Activated CD4-positive, alpha-beta T cell treated with anti-CD3 and anti-CD28 coated beads for 1 hour (primary cell): ENCODE measurements at regions not wholly inside any gene's neighbourhood (a gene's known extent, or its start where the extent isn't known, plus 50 kb on each side); places are given as distances from the start of the nearest gene placed in this dataset.
"Not testable (repeated sequence)": the region's sequence is repeated elsewhere in the genome, so short reads cannot be mapped to it uniquely, and the experiment has no call there.

Experiments
- DNase-seq: peaks from one replicate; pipeline ENCODE4 v3.0.0-alpha.2; 2020

DNA sequence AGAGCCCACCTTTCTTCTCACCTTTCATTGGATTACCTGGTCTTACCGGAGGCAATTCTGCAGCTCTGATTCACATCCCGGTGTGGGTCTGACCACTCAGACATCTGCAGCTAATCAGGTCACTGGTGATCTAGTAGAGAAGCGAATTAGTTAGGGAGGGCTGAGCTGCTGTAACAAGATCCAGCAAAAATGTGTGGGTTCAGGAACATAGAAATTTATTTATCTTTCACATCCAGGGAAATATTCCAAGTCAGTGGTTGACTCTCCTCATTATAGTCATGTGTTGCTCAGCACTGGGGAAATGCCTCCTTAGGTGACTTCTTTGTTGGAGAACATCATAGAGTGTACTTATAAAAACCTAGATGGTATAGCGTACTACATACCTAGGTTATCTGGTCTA, 218.7 kb upstream of the PELI2 start:
- no peak for DNase-seq

DNA sequence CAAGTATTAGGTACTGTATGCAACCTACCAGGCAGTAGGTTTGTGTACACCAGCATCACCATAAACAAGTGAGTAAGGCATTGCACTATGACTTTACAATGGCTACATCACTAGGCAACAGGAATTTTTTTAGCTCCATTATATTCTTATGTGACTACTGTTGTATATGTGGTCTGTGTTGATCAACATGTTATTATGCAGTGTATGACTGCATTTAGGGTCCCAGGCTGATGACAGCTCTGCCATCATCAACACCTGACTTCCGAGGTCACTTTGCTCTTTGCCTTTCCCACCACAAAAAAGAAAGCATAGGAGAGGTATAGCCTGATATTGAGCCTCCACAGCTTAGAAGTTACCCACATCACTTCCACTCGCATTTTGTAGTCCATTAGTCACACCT, 217.5 kb upstream of the PELI2 start:
- DNase-seq: no peak

DNA sequence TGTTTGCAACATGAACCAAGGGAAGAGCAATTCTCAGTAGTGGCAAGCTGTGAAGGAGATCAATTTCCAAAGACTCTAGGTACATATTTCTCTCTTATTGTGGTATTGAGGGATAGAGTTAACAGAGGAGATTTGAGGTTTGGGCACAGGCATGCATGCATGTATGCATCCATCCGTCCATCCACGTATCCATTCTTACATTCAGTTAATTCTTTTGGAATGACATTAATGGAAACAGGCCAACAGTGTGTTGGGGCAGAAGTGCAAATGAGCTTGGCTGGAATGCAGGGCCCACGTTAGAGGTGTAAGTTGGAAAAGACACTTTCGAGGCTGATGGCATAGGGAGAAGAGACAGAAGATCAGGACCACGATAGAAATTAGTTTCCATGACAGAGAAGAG, 216.9 kb upstream of the PELI2 start:
- no peak for DNase-seq

DNA sequence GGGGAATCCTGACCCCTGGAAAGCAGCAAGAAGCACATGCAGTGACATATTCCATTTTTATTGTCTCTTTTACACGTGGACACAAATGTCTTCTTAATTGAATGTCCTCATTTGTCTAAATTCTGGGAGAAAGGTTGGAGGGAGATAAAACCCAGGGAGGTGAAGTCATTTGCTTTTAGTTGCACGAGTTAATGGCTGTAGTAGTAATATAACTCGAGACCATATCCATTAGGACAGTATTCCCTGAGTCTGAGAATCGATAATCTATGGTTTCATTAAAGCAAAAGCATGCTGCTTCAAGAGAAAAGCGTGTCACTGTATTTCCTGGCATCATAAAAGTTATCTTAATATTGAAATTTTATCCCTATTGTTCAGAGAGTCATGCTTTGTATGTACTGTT, 216.0 kb upstream of the PELI2 start:
- DNase-seq: no peak

DNA sequence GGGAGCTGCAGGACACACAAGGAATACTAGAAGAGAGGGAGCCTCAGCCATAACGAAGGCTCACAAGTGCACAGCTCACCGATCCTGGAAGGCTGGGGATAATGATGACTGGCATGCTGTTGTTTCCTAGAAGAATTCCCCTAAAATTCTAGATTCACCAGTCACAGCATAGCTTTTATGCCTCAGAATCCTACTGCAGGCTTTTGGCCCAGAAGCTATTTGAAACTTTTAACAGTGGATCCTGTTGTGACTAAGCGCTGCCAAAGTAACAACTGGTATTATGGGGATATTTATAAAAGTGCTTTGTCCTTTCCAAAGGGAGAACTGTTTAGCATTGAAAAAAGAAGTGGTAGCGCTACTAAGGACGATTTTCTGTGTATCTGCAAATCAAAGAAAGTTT, 214.1 kb upstream of the PELI2 start:
- no peak for DNase-seq

DNA sequence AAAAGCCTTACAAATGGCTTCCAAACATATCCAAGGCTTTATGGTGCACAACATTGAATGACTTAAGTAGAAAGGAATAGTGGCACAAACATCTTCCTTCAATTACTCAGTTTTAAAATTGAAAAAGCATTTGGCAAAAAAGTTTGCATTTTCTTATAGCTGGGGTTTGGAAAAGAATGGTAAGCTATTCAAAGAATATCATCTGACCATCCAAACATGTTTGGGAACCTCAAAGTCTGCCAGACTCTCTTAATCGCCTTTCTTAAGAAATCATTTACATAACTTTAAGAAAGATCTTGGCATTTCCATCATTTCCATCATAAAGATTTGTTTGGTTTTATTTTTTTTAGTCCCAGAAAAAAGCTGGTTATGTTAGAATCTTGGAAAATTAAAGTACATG, 210.1 kb upstream of the PELI2 start:
- no peak for DNase-seq

DNA sequence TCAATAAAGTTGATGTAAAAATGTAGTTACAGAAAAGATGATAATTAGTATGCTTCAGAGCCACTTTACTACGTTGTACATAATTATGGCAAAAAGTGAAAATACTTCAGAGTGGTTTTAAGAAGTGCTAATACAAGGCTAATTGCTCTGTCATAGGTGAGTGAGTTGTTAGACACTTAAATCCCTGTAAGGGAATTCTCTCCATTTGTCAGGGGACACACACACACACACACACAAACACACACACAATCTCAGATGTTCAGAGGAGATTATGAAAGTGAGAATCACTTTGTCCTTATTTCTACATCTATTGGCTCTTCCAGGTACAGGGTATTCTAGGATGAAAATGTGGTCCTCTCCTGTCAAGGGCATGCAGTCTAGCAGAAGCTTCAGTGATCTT, 208.3 kb upstream of the PELI2 start:
- no peak for DNase-seq

DNA sequence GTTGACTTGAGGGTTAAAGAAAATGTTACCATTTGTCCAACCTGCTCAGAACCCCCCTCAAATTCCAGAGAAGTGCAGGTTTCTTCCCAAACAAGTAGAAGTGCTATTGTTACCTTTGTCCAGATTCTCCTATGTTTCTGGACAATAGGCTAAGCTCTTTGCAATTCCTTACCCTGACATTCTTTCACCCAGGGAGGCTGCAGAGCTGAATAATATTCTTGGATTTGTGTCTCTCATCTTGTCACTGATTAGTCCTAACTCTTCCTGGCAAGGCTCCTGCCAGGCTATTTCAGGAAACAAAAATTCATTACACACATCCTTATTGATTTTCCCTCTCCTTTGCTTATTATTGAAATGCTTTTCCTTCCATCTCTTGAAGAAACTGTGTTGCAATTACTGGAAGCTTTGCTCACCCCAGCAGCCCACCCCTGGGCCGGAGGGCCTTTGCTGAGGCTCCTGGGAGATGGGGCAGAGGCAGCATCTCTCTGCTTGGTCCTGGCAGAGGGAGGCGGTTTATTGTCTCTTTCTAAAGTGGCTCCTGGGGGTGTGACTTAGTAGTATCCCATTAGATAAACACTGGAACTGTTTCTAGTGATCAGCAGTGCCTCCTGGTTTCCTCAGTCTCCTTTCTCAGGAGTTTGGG, 207.5 kb upstream of the PELI2 start:
- DNase-seq: no peak

DNA sequence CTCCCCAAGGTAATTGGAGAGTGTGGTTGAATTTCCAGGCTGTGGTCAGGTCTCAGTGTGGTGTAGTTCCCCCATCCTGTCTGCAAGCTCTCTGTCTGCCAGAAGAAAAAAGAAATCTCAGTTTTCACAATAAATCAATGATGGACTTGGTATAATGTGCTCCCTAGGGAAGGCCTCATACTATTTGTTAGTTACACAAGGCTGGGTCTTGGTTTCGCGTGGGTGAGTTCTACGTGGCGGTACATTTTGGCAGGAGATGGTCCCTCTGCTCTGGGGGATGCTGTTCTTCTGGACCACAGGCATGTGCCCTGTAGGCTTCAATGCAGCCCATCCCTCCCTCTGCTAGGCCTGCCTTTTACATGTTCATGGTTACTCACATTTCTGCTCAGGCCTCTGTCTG, 206.4 kb upstream of the PELI2 start:
- DNase-seq: no peak

DNA sequence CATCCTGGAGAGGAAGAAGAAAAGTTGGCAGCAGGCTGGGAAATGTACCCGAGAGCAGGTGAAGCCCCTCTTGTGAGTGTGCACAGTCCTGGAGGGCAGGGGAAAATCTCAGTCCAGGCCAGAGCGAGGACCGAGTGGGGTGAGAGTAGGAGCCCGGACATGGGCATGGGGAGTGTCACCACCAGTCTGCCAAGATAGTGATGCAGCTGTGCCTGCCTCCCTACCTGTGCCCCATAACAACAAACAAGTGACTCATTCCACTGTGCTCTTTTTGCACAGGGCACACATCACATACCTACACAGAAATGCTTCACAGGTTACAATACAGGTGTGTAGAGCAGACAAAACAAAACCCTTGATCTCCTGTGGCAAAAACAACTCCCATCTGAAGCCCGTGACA, 205.9 kb upstream of the PELI2 start:
- DNase-seq: no peak

DNA sequence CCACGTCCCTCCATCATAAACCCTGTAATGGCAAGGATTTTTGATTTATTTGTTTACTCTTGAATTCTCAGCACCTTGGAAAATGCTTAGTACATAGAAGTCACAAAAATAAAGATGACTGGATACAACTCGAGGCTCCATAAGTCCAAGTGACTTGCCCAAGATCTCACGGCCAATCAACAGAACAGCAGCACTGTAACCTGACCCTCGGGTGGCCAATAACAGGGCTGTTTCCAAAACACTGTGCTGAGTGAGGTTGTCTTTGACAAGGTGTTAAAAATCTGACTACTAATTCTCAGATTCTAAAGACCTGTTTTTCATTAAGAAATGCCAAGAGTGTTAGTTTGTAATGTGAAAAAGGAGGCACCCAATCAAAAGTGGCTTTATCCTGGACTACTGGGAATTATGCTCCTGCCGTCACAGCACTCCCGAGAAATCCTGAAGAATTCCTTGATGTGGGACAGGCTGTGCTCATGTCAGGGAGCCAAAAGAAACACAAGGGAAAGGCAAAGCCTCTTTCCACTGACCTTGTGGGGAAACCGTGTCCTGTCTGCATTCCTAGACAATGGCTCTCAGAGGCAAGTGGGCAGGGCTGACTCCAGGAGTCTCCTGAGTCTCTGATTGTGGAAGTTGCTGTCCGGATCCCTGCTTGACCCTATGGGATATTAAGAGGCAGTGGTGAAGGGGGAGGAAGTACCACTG, 204.7 kb upstream of the PELI2 start:
- DNase-seq: no peak

DNA sequence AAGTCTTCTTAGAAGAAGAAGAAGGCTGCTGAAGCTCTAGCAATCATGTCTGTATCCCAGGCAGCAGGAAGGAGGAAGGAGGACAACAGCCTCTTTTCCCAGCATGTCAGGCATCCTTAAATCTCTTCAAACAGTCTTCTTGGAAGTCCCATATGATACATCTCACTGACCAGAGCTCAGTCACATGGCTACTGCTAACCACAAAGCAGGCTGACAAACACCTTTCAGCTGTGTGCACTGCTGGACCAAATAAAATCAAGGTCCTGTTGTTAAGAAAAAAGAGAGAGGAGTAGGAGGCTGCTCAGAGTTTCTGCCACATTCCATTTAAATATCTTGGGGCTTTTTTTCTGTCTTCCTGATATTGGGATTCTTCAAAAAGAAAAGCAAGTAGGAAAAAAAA, 203.4 kb upstream of the PELI2 start:
- DNase-seq: no peak

DNA sequence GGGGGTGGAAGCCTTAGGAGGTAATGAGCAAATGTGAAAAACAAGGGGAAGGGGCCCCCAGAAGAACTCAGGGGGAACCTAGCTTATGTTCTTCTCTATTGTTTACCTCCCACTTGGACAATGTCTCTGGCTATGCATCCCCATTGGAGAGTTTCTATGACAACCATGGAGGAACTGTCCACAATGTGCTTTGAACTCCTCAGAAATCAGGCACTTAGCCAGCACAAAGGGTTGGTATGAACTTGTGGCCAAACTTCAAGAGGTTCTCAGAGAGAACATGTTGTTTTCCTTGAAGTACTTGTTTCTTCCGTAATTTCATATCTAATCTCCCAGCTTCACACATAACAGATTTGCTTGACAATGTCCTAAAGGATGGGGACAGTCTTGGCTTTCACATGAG, 202.8 kb upstream of the PELI2 start:
- no peak for DNase-seq

DNA sequence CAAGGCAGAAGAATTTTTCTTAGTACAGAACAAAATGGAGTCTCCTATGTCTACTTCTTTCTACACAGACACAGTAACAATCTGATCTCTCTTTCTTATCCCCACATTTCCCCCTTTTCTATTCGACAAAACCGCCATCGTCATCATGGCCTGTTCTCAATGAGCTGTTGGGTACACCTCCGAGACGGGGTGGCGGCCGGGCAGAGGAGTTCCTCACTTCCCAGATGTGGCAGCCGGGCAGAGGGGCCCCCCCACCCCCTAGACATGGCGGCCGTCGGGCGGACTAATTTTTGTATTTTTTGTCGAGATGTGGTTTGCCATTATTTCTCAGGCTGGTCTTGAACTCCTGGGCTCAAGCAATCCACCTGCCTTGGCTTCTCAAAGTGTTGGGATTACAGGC, 198.4 kb upstream of the PELI2 start:
- not testable (repeated sequence) for DNase-seq

DNA sequence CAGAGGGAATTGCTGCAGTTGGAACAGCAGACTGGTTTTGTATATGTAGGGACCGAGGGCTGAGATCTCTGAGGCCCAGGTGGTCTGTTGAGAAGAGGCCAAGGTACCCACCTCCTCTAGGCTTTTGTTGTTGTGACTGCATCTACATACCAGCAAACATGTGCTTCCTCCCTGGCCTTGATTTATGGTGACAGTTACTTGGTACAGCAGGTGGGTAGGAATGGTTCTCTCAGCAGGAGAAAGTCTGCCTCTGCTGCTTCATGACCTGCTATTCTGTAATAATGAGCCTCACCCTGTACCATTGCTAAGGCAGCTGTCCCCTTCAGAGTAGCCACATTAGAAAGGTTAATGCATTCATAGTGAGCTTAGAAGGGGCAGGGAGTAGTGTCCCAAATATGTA, 196.7 kb upstream of the PELI2 start:
- no peak for DNase-seq

DNA sequence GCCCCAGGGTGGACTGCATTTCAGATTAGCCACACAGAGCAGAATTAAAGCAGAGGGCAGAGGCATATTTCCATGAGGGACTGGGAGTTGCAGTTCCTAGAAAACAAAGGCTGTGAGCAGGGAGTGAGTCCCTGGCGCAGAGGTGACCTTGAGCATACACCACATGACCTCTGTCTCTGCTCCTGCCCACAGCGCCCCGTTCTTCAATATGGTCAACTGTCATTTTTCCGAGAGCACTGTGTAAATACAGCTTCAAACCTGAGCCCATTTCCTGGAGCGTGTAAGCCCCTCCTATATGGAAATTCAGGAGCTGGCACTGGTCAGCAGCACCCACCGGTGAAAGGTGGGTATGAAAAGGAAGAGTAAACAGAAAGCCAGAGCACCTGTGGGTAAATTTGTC, 192.2 kb upstream of the PELI2 start:
- no peak for DNase-seq

DNA sequence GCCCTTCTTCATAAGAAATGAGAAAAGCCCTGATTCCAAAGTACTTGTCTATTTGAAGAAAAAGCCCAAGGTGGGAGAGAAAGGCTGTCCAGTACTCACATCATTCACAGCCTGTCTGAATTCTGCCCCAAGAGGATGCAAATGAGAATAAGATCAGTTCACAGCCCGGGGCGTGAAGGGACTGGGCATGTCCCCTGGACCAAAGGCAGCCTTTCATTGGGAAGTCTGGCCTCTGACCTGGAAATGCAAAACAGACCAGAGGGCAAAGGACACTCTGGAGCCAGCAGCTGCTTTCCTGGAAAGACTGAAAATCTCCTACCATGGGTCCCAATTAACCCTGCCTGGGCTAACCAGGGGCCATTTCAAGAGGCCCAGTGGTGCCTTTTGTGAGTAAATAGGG, 191.2 kb upstream of the PELI2 start:
- DNase-seq: no peak

DNA sequence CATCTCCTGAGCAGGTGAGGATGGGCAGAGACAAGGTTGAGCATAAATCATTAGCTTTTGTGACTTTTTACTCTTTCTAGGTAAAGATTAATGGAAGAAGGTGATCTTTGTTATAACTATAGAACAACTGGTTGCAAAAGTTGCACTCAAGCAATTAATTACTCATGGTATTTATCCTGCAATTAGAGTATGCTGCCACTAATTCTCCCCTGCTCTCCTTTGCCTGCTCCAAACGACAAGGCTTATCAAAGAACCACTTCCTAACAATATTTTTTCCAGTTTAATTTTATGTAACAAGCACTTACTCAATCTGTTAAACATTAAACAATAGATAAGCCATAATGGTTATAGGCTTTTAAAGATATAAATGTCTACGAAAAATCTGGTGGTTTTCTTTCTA, 189.9 kb upstream of the PELI2 start:
- no peak for DNase-seq

DNA sequence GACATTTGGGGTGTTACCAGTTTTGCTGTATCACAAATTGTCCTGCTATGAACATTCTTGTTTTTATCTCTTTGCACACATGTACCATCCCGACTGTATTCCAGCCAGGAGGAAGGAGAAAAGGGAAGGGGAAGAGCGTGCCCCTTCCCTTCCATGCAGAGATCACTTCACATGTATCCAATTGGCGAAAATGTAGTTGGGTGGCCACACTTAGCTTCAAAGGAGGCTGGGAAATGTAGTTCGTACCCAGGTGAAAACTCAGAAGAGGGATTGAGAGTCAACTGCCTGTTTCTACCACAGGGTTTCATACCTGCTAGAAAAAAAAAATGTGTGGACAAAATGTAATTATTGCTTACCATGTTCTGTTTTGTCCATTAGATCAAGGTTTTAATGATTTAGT, 189.1 kb upstream of the PELI2 start:
- no peak for DNase-seq

DNA sequence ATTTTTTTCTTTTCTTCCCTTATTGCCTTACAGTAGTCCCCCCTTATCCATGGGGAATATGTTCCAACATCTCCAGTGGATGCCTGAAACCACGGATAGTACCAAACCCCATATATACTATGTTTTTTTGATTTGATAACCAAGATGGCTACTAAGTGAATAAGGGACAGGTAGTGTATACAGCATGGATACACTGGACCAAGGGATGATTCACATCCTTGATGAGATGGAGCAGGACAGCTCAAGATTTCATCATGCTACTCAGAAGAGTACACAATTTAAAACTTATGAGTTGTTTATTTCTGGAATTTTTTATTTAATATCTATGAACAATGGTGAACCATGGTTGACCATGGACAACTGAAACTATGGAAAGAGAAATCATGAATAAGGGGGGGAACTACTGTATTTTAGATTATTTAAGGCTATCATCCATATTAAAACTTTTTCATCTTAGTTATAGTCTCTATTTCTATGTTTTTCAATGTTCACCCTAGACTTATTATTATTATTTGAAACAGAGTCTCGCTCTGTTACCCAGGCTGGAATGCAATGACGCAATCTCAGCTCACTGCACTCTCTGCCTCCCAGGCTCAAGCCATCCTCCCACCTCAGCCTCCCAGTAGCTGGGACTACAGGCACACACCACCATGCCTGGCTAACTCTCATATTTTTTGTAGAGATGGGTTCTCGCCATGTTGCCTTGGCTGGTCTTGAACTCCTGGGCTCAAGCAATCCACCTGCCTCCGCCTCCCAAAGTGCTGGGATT, 188.0 kb upstream of the PELI2 start:
- DNase-seq: no peak

DNA sequence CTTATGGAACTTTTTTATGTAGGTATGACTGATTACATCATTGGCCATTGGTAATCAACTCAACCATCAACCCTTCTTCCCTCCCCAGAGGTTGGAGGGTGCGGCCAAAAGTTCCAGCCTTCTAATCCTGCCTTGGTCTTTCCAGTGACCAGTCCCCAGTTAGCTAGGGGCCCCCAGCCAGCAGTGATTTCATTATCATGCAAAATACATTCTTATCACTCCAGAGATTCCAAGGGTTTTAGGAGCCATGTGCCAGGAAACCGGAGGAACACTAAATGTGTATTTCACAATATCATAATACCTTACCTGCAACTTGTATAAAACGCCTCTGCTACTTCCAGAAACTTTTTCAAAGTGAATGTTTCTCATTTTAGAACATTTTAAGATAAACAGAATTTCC, 181.5 kb upstream of the PELI2 start:
- no peak for DNase-seq

DNA sequence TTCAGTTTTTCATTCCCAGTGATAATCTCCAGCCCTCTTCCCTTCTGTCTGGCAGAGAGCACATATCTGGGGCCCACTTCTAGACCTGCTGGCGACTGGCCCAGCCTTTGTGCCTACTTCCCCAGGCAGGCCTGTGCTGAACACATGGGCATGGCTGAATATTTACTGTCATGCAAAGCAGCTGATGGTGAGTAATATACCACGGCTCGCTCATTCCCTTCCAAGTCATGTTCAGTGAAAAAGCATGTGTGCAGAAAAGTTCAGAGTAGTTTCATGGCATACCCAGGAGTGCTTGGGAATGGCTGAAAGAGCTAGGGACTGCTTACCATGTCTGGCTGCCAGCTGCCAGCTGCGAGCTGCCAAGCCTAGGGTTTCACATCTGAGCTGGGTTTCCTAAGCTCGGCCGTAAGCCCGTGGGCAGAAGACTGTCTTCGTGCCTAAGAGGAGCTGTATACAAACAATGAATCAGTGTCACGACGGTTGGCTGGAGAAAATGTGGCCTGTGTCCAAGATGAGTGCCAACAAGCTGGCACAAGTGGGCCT, 179.9 kb upstream of the PELI2 start:
- DNase-seq: no peak

DNA sequence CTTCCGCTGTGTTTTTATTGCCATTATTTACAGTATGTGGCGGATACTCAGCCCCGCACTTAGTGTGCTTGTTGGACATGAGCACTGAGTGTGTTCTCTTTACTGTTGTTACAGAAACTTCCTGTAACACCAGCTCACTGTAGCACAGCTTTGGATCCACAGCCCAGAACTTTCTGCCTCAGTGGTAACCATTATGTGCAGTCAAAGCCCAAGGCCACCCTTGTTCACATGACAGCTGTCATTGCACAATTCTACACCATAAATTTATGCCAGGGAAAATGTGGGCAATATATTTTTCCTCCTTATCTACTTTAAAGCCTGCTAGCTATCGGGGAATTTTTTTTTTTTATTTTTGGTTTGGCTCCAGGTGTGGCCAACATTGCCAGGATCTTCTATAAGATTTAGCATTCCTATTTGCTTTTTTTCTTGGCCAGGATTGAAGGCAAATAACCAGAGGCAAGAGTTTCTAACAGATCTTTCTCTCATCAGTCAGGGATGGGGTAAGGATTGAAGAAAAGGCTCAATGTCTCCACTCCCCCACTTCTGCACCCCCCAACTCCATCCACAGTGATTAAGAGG, 176.0 kb upstream of the PELI2 start:
- DNase-seq: no peak

DNA sequence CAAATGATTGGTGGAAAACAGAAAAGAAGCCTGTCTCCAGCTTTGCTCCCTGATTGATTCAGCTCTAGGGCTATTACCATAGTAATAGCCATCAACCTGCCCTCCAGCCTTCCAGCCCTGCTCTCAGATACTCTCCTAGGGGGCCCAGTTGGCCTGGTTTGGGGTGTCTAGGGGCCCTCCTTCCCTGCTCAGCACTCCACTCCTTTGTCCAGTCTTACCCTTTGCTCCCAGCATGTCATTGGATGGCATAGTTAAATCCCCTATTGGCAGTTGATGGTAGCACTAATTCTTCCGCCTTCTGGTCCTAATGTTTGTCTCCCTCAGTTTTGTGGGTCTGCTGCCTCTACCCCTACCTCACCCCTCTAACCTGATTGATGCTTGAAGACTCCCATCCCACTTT, 175.4 kb upstream of the PELI2 start:
- DNase-seq: no peak
